Body of pancreas (tissue), 4 donors: ENCODE measurements at regions not wholly inside any gene's neighbourhood (a gene's known extent, or its start where the extent isn't known, plus 50 kb on each side); places are given as distances from the start of the nearest gene placed in this dataset.

ENCODE experiments used
- ATAC-seq: fragments of 150-250 bp; one replicate; pipeline ENCODE4 v1.9.1; 2016
- DNase-seq, 4 donors: peaks; one replicate each; pipeline ENCODE4 v3.0.0-alpha.2; 2019
- H3K27ac ChIP-seq, 4 donors: fragments of 200-600 bp; sonication (generic); 1 replicate in 3 of 4; 2 replicates in 1 of 4; pipeline versions ENCODE4 v1.5.1 to v1.6.1; 2016 to 2019; ENCODE audit warnings: mild to moderate bottlenecking in 1 of 4, mixed read lengths in 1 of 4, moderate library complexity in 1 of 4
- H3K27me3 ChIP-seq, 2 donors: fragments of 200-600 bp; sonication (generic); one replicate each; pipeline ENCODE4 v1.6.0; 2016; ENCODE audit warnings: mild to moderate bottlenecking in 1 of 2
- H3K36me3 ChIP-seq, 2 donors: fragments of 200-600 bp; sonication (generic); replicated peaks in 1 of 2; 2 replicates each; pipeline ENCODE4 v1.5.1; 2016; ENCODE audit warnings: low read depth in 2 of 2; ENCODE audit not compliant: insufficient read depth in 1 of 2
- H3K4me1 ChIP-seq: fragments of 200-600 bp; sonication (generic); one replicate; pipeline ENCODE4 v1.6.0; 2016
- H3K4me3 ChIP-seq, 2 donors: fragments of 200-600 bp; sonication (generic); 1 replicate in 1 of 2; 2 replicates in 1 of 2; pipeline ENCODE4 v1.5.1; 2016 to 2019
- H3K9me3 ChIP-seq, 3 donors: fragments of 200-600 bp; sonication (generic); 1 replicate in 2 of 3; 2 replicates in 1 of 3; pipeline ENCODE4 v1.5.1; 2016
- CTCF ChIP-seq, 7 experiments: fragments of 450-650 bp in 4 of 7; fragments of 200-600 bp in 3 of 7; sonication (generic) in 3 of 7; IDR thresholded peaks; one replicate each; pipeline ENCODE4 v1.5.1; 2016 to 2019; ENCODE audit warnings: antibody characterized with exemption in 7 of 7
- POLR2A ChIP-seq, 3 donors: fragments of 450-650 bp; IDR thresholded peaks; one replicate each; pipeline ENCODE4 v1.6.1; 2016; ENCODE audit warnings: antibody characterized with exemption in 3 of 3, mild to moderate bottlenecking in 2 of 3
- WGBS, 2 donors: methylation state at CpG; one replicate each; pipeline ENCODE4 v1.1.5; 2017; 5-methylcytosine and 5-hydroxymethylcytosine counted together
- intact Hi-C: fragments of 100-400 bp; cut with DNase I; formaldehyde crosslinking; loops from one replicate; pipeline ENCODE4 v1.15.1; 2023

- Histone ChIP-seq H3K4me1 (no peaks in the 10 kb centered on the region), H3K27me3 (no peaks in the 10 kb centered on the region), H3K4me3 (no peak overlapping the region), H3K27ac (no peak overlapping the region), H3K9me3 (no peaks in the 10 kb centered on the region), H3K36me3 (no peaks in the 10 kb centered on the region)
- intact Hi-C loops: no loop called here
- WGBS, 2 donors: 78 to 84% methylated on average over 3 of the region's 3 CpGs
- no peak for TF ChIP-seq CTCF (IDR thresholded peaks at IDR 0.05)
- TF ChIP-seq POLR2A (IDR thresholded peaks at IDR 0.05): no peak
- DNase-seq: no peak
- no peak for ATAC-seq
Observed at GRCh38 chr15:97479957-97480356, 480.5 kb upstream of the ARRDC4 start.

- WGBS, 2 donors: 23 to 33% methylated on average over 3 of the region's 3 CpGs
- Histone ChIP-seq H3K4me1 (no peaks in the 10 kb centered on the region), H3K9me3 (no peaks in the 10 kb centered on the region), H3K36me3 (no peaks in the 10 kb centered on the region), H3K27me3 (no peaks in the 10 kb centered on the region), H3K27ac (no peak overlapping the region), H3K4me3 (no peak overlapping the region)
- TF ChIP-seq CTCF (IDR thresholded peaks at IDR 0.05): no peak
- no peak for TF ChIP-seq POLR2A (IDR thresholded peaks at IDR 0.05)
- no peak for ATAC-seq
- intact Hi-C loops: no loop called here
- no peak for DNase-seq
Observed at GRCh38 chr15:97482521-97482920, 478.0 kb upstream of the ARRDC4 start.

DNA sequence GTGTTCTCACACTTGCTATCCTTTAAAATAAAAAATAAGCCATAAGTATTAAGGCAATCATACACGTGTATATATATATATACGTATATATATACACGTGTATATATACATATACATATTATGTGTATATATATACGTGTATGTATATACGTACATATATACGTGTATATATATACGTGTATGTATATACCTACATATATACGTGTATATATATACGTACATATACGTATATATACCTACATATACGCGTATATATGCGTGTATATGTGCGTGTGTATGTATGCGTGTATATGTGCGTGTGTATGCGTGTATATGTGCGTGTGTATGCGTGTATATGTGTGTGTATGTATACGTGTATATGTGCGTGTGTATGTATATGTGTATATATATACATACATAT is 477.3 kb upstream of the ARRDC4 start:
- ATAC-seq (no peak), DNase-seq (no peak)
- H3K4me1 ChIP-seq: no peaks in the 10 kb centered on the region
- no peaks in the 10 kb centered on the region for H3K9me3 ChIP-seq
- H3K27ac ChIP-seq: no peak overlapping the region
- H3K27me3 ChIP-seq: no peaks in the 10 kb centered on the region
- 77 to 83% methylated on average over 21 of the region's 21 CpGs for whole genome bisulfite sequencing, 2 donors
- H3K36me3 ChIP-seq: no peaks in the 10 kb centered on the region
- intact Hi-C loops: no loop called here
- H3K4me3 ChIP-seq: no peak overlapping the region
- no peak for TF ChIP-seq POLR2A (IDR thresholded peaks at IDR 0.05)

- no peak for DNase-seq
- intact Hi-C loops: no loop called here
- TF ChIP-seq CTCF (IDR thresholded peaks at IDR 0.05) (no peak), POLR2A (IDR thresholded peaks at IDR 0.05) (no peak)
- ATAC-seq: no peak
- Histone ChIP-seq H3K9me3 (no peaks in the 10 kb centered on the region), H3K36me3 (no peaks in the 10 kb centered on the region), H3K27ac (no peak overlapping the region), H3K27me3 (no peaks in the 10 kb centered on the region), H3K4me1 (peaks cover 7% of the 10 kb centered on the region), H3K4me3 (no peak overlapping the region)
- 29 to 35% methylated on average over 4 of the region's 4 CpGs for WGBS, 2 donors
Observed at GRCh38 chr15:97490429-97490828, 470.1 kb upstream of the ARRDC4 start.

GRCh38 chr15:97501291-97501690 is 459.2 kb upstream of the ARRDC4 start:
- H3K4me1 ChIP-seq: no peaks in the 10 kb centered on the region
- WGBS, 2 donors: 65 to 87% methylated on average over 1 of the region's 1 CpG
- ATAC-seq: no peak
- H3K36me3 ChIP-seq: no peaks in the 10 kb centered on the region
- TF ChIP-seq CTCF (IDR thresholded peaks at IDR 0.05) (no peak), POLR2A (IDR thresholded peaks at IDR 0.05) (no peak)
- intact Hi-C loops: no loop called here
- H3K9me3 ChIP-seq: no peaks in the 10 kb centered on the region
- no peak overlapping the region for H3K4me3 ChIP-seq
- DNase-seq: peak in 1 of 4 donors; percentile 42
- no peak overlapping the region for H3K27ac ChIP-seq
- H3K27me3 ChIP-seq: no peaks in the 10 kb centered on the region
